Progenitor cell of endocrine pancreas (in vitro differentiated cells): ENCODE measurements at regions not wholly inside any gene's neighbourhood (a gene's known extent, or its start where the extent isn't known, plus 50 kb on each side); places are given as distances from the start of the nearest gene placed in this dataset.

Experiments used
- DNase-seq: peaks from one replicate; pipeline ENCODE4 v3.0.0; 2021; ENCODE audit warnings: low spot score; ENCODE audit not compliant: unreplicated experiment
- H3K27ac Mint-ChIP-seq: 2 replicates; pipeline ENCODE4 v1.8.0; 2021; ENCODE audit warnings: mild to moderate bottlenecking, moderate library complexity, mixed read lengths
- H3K27me3 Mint-ChIP-seq: 2 replicates; pipeline ENCODE4 v1.8.0; 2021; ENCODE audit warnings: mixed read lengths
- H3K36me3 Mint-ChIP-seq: 2 replicates; pipeline ENCODE4 v1.8.0; 2022; ENCODE audit warnings: mixed read lengths; ENCODE audit not compliant: insufficient read depth
- H3K4me1 Mint-ChIP-seq: 2 replicates; pipeline ENCODE4 v1.8.0; 2021; ENCODE audit warnings: low read depth, mixed read lengths
- H3K4me3 Mint-ChIP-seq: 2 replicates; pipeline ENCODE4 v1.8.0; 2021; ENCODE audit warnings: low read depth, mild to moderate bottlenecking, moderate library complexity, mixed read lengths
- H3K9me3 Mint-ChIP-seq: 2 replicates; pipeline ENCODE4 v1.8.0; 2021; ENCODE audit warnings: low read depth, mixed read lengths
- CTCF ChIP-seq: fragments of 200-600 bp; sonication (generic); IDR thresholded peaks from one replicate; pipeline ENCODE4 v1.5.0; 2021; ENCODE audit warnings: antibody characterized with exemption, mild to moderate bottlenecking; ENCODE audit not compliant: unreplicated experiment

GRCh38 chr1:4010284-4010683, 110.2 kb upstream of the C1orf174 start:
- H3K36me3 Mint-ChIP-seq: no peaks in the 10 kb centered on the region
- peak overlapping the region; percentile 64 for H3K27ac Mint-ChIP-seq
- no peak overlapping the region for H3K4me3 Mint-ChIP-seq
- no peak for TF ChIP-seq CTCF
- no peak for DNase-seq
- H3K4me1 Mint-ChIP-seq: peaks cover 2% of the 10 kb centered on the region
- H3K9me3 Mint-ChIP-seq: peaks cover 3% of the 10 kb centered on the region
- peaks cover 4% of the 10 kb centered on the region for H3K27me3 Mint-ChIP-seq

- Mint-ChIP-seq H3K27ac (no peak overlapping the region), H3K4me3 (no peak overlapping the region), H3K4me1 (peaks cover 2% of the 10 kb centered on the region), H3K9me3 (peaks cover 3% of the 10 kb centered on the region), H3K36me3 (no peaks in the 10 kb centered on the region), H3K27me3 (peaks cover 3% of the 10 kb centered on the region)
- DNase-seq: no peak
- TF ChIP-seq CTCF: no peak
Observed at GRCh38 chr1:4010814-4011605, 110.9 kb upstream of the C1orf174 start.

- TF ChIP-seq CTCF: no peak
- Mint-ChIP-seq H3K9me3 (no peaks in the 10 kb centered on the region), H3K36me3 (no peaks in the 10 kb centered on the region), H3K4me1 (no peaks in the 10 kb centered on the region), H3K27ac (no peak overlapping the region), H3K4me3 (no peak overlapping the region), H3K27me3 (peaks cover 29% of the 10 kb centered on the region)
- DNase-seq: no peak
Observed at GRCh38 chr1:4016351-4017130, 116.5 kb upstream of the C1orf174 start.

GRCh38 chr1:4017636-4018365, 117.7 kb upstream of the C1orf174 start:
- no peak overlapping the region for H3K27ac Mint-ChIP-seq
- peaks cover 30% of the 10 kb centered on the region for H3K27me3 Mint-ChIP-seq
- no peak overlapping the region for H3K4me3 Mint-ChIP-seq
- no peaks in the 10 kb centered on the region for H3K36me3 Mint-ChIP-seq
- H3K4me1 Mint-ChIP-seq: no peaks in the 10 kb centered on the region
- H3K9me3 Mint-ChIP-seq: no peaks in the 10 kb centered on the region
- TF ChIP-seq CTCF: no peak
- no peak for DNase-seq
